ENCODE measurements at regions not wholly inside any gene's neighbourhood (a gene's known extent, or its start where the extent isn't known, plus 50 kb on each side); places are given as distances from the start of the nearest gene placed in this dataset.

DNA sequence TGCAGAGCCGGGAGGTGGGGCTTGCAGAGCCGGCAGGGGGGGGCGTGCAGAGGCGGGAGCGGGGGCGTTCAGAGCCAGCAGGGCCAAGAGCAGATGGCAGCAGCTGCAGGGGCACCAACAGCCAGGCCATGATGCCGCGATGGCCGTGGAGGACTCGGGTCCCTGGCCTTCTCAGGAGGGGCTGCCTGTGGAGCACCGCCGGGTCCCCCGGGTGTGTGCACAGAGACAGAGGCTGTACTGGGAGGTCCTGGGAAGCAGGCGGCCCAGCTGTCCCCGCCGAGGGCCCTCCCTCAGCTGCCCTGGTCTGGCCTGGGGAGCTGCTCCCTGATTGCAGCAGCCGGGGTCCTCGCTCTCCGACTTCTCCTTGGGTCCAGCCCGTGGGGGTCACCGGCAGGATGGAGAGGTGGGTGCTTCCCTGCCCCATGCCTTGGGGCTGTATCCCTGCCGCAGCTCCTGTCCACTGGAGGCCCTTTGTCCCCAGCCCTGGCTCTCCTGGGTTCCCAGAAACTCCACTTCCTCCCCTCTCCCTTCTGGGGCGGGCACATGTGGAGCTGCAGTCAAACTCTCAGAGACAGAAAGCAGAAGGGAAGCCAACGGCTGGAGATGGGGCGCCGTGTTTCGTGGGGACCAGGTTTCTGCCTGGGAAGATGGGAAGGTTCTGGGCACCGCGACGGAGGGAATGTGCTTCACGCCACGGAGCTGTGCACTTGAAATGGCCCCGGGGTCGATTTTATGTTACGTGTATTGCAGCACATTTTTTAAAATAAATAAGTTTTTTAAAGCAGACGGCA lies 75.8 kb upstream of the GALNT9 start:
- TF ChIP-seq, protein P1, sequence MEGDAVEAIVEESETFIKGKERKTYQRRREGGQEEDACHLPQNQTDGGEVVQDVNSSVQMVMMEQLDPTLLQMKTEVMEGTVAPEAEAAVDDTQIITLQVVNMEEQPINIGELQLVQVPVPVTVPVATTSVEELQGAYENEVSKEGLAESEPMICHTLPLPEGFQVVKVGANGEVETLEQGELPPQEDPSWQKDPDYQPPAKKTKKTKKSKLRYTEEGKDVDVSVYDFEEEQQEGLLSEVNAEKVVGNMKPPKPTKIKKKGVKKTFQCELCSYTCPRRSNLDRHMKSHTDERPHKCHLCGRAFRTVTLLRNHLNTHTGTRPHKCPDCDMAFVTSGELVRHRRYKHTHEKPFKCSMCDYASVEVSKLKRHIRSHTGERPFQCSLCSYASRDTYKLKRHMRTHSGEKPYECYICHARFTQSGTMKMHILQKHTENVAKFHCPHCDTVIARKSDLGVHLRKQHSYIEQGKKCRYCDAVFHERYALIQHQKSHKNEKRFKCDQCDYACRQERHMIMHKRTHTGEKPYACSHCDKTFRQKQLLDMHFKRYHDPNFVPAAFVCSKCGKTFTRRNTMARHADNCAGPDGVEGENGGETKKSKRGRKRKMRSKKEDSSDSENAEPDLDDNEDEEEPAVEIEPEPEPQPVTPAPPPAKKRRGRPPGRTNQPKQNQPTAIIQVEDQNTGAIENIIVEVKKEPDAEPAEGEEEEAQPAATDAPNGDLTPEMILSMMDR (IDR thresholded peaks at IDR 0.05; ENCODE audit: insufficient read depth in 1 of 2, low read depth in 1 of 2, low read length in 1 of 2, severe bottlenecking in 1 of 2, unreplicated experiment in 1 of 2), result no peak
- no peak overlapping the region for H3K4me3 ChIP-seq (ENCODE audit: low read depth, low read length)
- DNase-seq, result no peak
- no TSS peak for BruUV-seq (replicated peaks)
- H3K27me3 ChIP-seq (replicated peaks; ENCODE audit: control insufficient read depth, insufficient read depth, low read length), result no peaks in the 10 kb centered on the region
- Mint-ChIP-seq H3K27ac (ENCODE audit: unreplicated experiment) (no peak overlapping the region), H3K4me3 (ENCODE audit: unreplicated experiment) (no peak overlapping the region), H3K9me3 (ENCODE audit: unreplicated experiment) (no peaks in the 10 kb centered on the region), H3K4me1 (ENCODE audit: low read depth, unreplicated experiment) (no peaks in the 10 kb centered on the region), H3K36me3 (ENCODE audit: insufficient read depth, unreplicated experiment) (peaks cover 4% of the 10 kb centered on the region), H3K27me3 (ENCODE audit: insufficient read depth, unreplicated experiment) (peaks cover 4% of the 10 kb centered on the region)
- intact Hi-C loops (cut with micrococcal nuclease; ENCODE audit: unreplicated experiment), result no loop called here
- H3K9me3 ChIP-seq, result no peaks in the 10 kb centered on the region
- ChIA-PET POLR2A (interaction anchor here (0.6 kb wide), 1 partner anchor 241 kb away, joined by 3 read pairs; no protein-coding TSS in a partner anchor), CTCF (interaction anchor here (0.5 to 1.1 kb wide), 2 partner anchors 9 to 25 kb away, joined by 3 to 5 read pairs; no protein-coding TSS in a partner anchor)
- H3K36me3 ChIP-seq (ENCODE audit: control insufficient read depth, insufficient read depth, low read length), result no peaks in the 10 kb centered on the region
- H3K4me1 ChIP-seq, result no peaks in the 10 kb centered on the region

- intact Hi-C loops (cut with micrococcal nuclease; ENCODE audit: unreplicated experiment), result no loop called here
- peaks cover 4% of the 10 kb centered on the region for H3K27me3 Mint-ChIP-seq (ENCODE audit: insufficient read depth, unreplicated experiment)
- no peaks in the 10 kb centered on the region for H3K27me3 ChIP-seq (replicated peaks; ENCODE audit: control insufficient read depth, insufficient read depth, low read length)
- H3K36me3 ChIP-seq (ENCODE audit: control insufficient read depth, insufficient read depth, low read length), result no peaks in the 10 kb centered on the region
- H3K4me3 Mint-ChIP-seq (ENCODE audit: unreplicated experiment), result no peak overlapping the region
- no peaks in the 10 kb centered on the region for H3K4me1 ChIP-seq
- BruUV-seq (replicated peaks), result no TSS peak
- DNase-seq, result no peak
- H3K4me3 ChIP-seq (ENCODE audit: low read depth, low read length), result no peak overlapping the region
- no peaks in the 10 kb centered on the region for H3K9me3 ChIP-seq
- no peak overlapping the region for H3K27ac Mint-ChIP-seq (ENCODE audit: unreplicated experiment)
- no peaks in the 10 kb centered on the region for H3K36me3 Mint-ChIP-seq (ENCODE audit: insufficient read depth, unreplicated experiment)
- H3K9me3 Mint-ChIP-seq (ENCODE audit: unreplicated experiment), result no peaks in the 10 kb centered on the region
- CTCF ChIA-PET, result no interaction called here
- no peaks in the 10 kb centered on the region for H3K4me1 Mint-ChIP-seq (ENCODE audit: low read depth, unreplicated experiment)
- POLR2A ChIA-PET, result no interaction called here
- TF ChIP-seq, protein P1 (IDR thresholded peaks at IDR 0.05; ENCODE audit: insufficient read depth in 1 of 2, low read depth in 1 of 2, low read length in 1 of 2, severe bottlenecking in 1 of 2, unreplicated experiment in 1 of 2), result no peak
Measured at GRCh38 chr12:132404435-132404855, 75.1 kb upstream of the GALNT9 start.

DNA sequence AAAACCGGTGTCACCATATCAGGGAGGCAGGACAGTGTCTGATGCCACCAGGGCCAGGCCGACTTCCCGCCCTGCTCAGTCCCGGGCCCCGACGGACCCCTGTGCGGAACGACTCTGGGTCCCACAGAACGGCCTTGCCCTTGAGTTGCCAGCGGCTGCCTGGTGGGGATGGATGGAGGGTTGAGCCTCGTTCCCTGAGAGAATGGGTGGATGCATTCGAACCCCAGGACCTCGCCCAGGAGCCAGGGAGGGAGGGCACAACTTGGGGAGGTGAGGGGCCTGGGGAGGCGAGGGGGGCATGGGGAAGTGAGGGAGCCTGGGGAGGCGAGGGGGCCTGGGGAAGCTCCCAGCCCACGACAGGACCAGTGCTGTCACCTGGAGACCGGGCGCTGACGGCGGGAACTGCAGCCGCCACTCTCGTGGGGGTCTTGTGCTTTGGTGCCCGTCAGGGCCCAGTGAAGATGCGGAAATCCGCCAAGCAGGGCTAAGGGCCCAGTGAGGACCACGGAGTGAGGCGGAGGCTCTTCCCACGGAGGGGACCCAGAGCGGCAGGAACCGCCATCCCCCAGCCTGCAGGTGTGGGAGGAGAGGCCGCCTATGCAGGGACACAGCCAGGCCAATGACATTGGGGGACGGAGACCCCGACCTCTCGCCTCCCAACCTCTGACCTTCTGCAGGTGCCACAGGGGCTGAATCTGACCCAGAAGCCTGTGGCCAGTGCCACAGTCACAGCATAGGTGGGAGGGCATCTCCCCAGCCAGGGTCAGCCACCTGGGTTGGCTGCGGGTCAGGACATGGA lies 74.4 kb upstream of the GALNT9 start:
- Mint-ChIP-seq H3K27me3 (ENCODE audit: insufficient read depth, unreplicated experiment) (peaks cover 4% of the 10 kb centered on the region), H3K36me3 (ENCODE audit: insufficient read depth, unreplicated experiment) (no peaks in the 10 kb centered on the region), H3K27ac (ENCODE audit: unreplicated experiment) (no peak overlapping the region), H3K9me3 (ENCODE audit: unreplicated experiment) (no peaks in the 10 kb centered on the region), H3K4me3 (ENCODE audit: unreplicated experiment) (no peak overlapping the region), H3K4me1 (ENCODE audit: low read depth, unreplicated experiment) (no peaks in the 10 kb centered on the region)
- CTCF ChIA-PET, result no interaction called here
- Histone ChIP-seq H3K36me3 (ENCODE audit: control insufficient read depth, insufficient read depth, low read length) (no peaks in the 10 kb centered on the region), H3K4me3 (ENCODE audit: low read depth, low read length) (no peak overlapping the region), H3K27me3 (replicated peaks; ENCODE audit: control insufficient read depth, insufficient read depth, low read length) (no peaks in the 10 kb centered on the region), H3K9me3 (no peaks in the 10 kb centered on the region), H3K4me1 (no peaks in the 10 kb centered on the region)
- POLR2A ChIA-PET, result no interaction called here
- TF ChIP-seq, protein P1 (IDR thresholded peaks at IDR 0.05; ENCODE audit: insufficient read depth in 1 of 2, low read depth in 1 of 2, low read length in 1 of 2, severe bottlenecking in 1 of 2, unreplicated experiment in 1 of 2), result no peak
- DNase-seq, result no peak
- BruUV-seq (replicated peaks), result no TSS peak
- intact Hi-C loops (cut with micrococcal nuclease; ENCODE audit: unreplicated experiment), result no loop called here

Measured in Caco-2 (cell line).